ENCODE measurements at regions not wholly inside any gene's neighbourhood (a gene's known extent, or its start where the extent isn't known, plus 50 kb on each side); places are given as distances from the start of the nearest gene placed in this dataset.

GRCh38 chr6:130675072-130675471 lies 152.1 kb upstream of the SMLR1 start:
- no peaks in the 10 kb centered on the region for H3K36me3 ChIP-seq (ENCODE audit: control insufficient read depth, insufficient read depth, low read length)
- POLR2A ChIA-PET = no interaction called here
- in situ Hi-C loops (cut with HindIII; ENCODE audit: low pct_unique_long_range_greater_than_20kb, low sequenced_read_pairs) (no loop called here), intact Hi-C loops (cut with micrococcal nuclease; ENCODE audit: unreplicated experiment) (no loop called here)
- DNase-seq (ENCODE audit: low read depth, low spot score) = no peak
- TF ChIP-seq SIN3A (IDR thresholded peaks at IDR 0.05; ENCODE audit: borderline replicate concordance, insufficient read depth, low read depth, low read length) = no peak
- no peak for TF ChIP-seq TCF7L2 (IDR thresholded peaks at IDR 0.05; ENCODE audit: low read depth, low read length)
- TF ChIP-seq REST (IDR thresholded peaks at IDR 0.05; ENCODE audit: insufficient read depth in 1 of 2, low read depth in 2 of 2, low read length in 1 of 2) = no peak
- no peak for TF ChIP-seq POLR2AphosphoS5 (IDR thresholded peaks at IDR 0.05; ENCODE audit: low read depth, low read length)
- no peak for TF ChIP-seq CTCF (IDR thresholded peaks at IDR 0.05)
- CTCF ChIA-PET = no interaction called here
- no peak overlapping the region for H3K27ac ChIP-seq (ENCODE audit: low read length)
- BruUV-seq (replicated peaks) = no TSS peak
- H3K9me3 ChIP-seq (ENCODE audit: control insufficient read depth, insufficient read depth, low read depth, low read length) = no peaks in the 10 kb centered on the region
- no peaks in the 10 kb centered on the region for H3K4me1 ChIP-seq (ENCODE audit: control insufficient read depth, insufficient read depth, low read length)
- H3K27me3 ChIP-seq (ENCODE audit: control insufficient read depth, insufficient read depth, low read length) = no peaks in the 10 kb centered on the region
- ATAC-seq = no peak
- no peak overlapping the region for H3K4me3 ChIP-seq (ENCODE audit: low read depth in 2 of 2, low read length in 2 of 2)

GRCh38 chr6:130676077-130676772 lies 151.0 kb upstream of the SMLR1 start:
- in situ Hi-C loops (cut with HindIII; ENCODE audit: low pct_unique_long_range_greater_than_20kb, low sequenced_read_pairs) = no loop called here
- Histone ChIP-seq H3K36me3 (ENCODE audit: control insufficient read depth, insufficient read depth, low read length) (no peaks in the 10 kb centered on the region), H3K27ac (ENCODE audit: low read length) (no peak overlapping the region), H3K4me3 (ENCODE audit: low read depth in 2 of 2, low read length in 2 of 2) (no peak overlapping the region), H3K9me3 (ENCODE audit: control insufficient read depth, insufficient read depth, low read depth, low read length) (no peaks in the 10 kb centered on the region), H3K27me3 (ENCODE audit: control insufficient read depth, insufficient read depth, low read length) (no peaks in the 10 kb centered on the region), H3K4me1 (ENCODE audit: control insufficient read depth, insufficient read depth, low read length) (no peaks in the 10 kb centered on the region)
- TF ChIP-seq CTCF (IDR thresholded peaks at IDR 0.05) = no peak
- TF ChIP-seq REST (IDR thresholded peaks at IDR 0.05; ENCODE audit: insufficient read depth in 1 of 2, low read depth in 2 of 2, low read length in 1 of 2) = no peak
- TF ChIP-seq SIN3A (IDR thresholded peaks at IDR 0.05; ENCODE audit: borderline replicate concordance, insufficient read depth, low read depth, low read length) = no peak
- TF ChIP-seq POLR2AphosphoS5 (IDR thresholded peaks at IDR 0.05; ENCODE audit: low read depth, low read length) = no peak
- TF ChIP-seq TCF7L2 (IDR thresholded peaks at IDR 0.05; ENCODE audit: low read depth, low read length) = no peak
- ATAC-seq = no peak
- intact Hi-C loops (cut with micrococcal nuclease; ENCODE audit: unreplicated experiment) = no loop called here
- no TSS peak for BruUV-seq (replicated peaks)
- ChIA-PET POLR2A (no interaction called here), CTCF (no interaction called here)
- DNase-seq (ENCODE audit: low read depth, low spot score) = no peak
